WTC11 (cell line): ENCODE measurements at regions not wholly inside any gene's neighbourhood (a gene's known extent, or its start where the extent isn't known, plus 50 kb on each side); places are given as distances from the start of the nearest gene placed in this dataset.

ENCODE experiments used
- ATAC-seq: fragments of 200-7000 bp; cut with Tn5 transposase; 2 replicates; pipeline ENCODE4 v1.10.0; 2021; ENCODE audit warnings: mild to moderate bottlenecking, moderate library complexity
- CTCF ChIA-PET: fragments of 300-600 bp; sonication (Branson Sonifier 250); formaldehyde crosslinking; loops from one replicate; lab custom pipeline; 2021; ENCODE audit warnings: antibody characterized with exemption; lab: Charles Lee
- POLR2A ChIA-PET: fragments of 350-600 bp; sonication (Branson Sonifier 250); formaldehyde crosslinking; loops from one replicate; lab custom pipeline; 2021; ENCODE audit warnings: antibody characterized with exemption; lab: Charles Lee
- DNase-seq: peaks from one replicate; pipeline ENCODE4 v3.0.0; 2021; ENCODE audit warnings: low spot score
- H3K27ac Mint-ChIP-seq: 2 replicates; pipeline ENCODE4 v1.8.0; 2021; ENCODE audit warnings: mixed read lengths
- H3K27me3 Mint-ChIP-seq: 2 replicates; pipeline ENCODE4 v1.8.0; 2021; ENCODE audit warnings: low read depth, mild to moderate bottlenecking, moderate library complexity, mixed read lengths
- H3K36me3 Mint-ChIP-seq: 2 replicates; pipeline ENCODE4 v1.8.0; 2021; ENCODE audit warnings: mixed read lengths
- H3K4me1 Mint-ChIP-seq: 2 replicates; pipeline ENCODE4 v1.8.0; 2022; ENCODE audit warnings: mixed read lengths
- H3K4me3 Mint-ChIP-seq: 2 replicates; pipeline ENCODE4 v1.8.0; 2021; ENCODE audit warnings: mild to moderate bottlenecking, moderate library complexity, mixed read lengths
- H3K9me3 Mint-ChIP-seq: 2 replicates; pipeline ENCODE4 v1.8.0; 2021; ENCODE audit warnings: mixed read lengths
- ATF1 ChIP-seq: sonication (generic); formaldehyde crosslinking; IDR thresholded peaks from 2 replicates; pipeline ENCODE4 v1.8.1; 2023; ENCODE audit warnings: mild to moderate bottlenecking, moderate library complexity, missing genetic modification reagents
- CREB1 ChIP-seq: sonication (generic); formaldehyde crosslinking; IDR thresholded peaks from 2 replicates; pipeline ENCODE4 v1.8.0; 2023; ENCODE audit warnings: mild to moderate bottlenecking, missing genetic modification reagents
- ELF4 ChIP-seq: sonication (generic); formaldehyde crosslinking; IDR thresholded peaks from 2 replicates; pipeline ENCODE4 v1.8.1; 2022; ENCODE audit warnings: low read depth, mild to moderate bottlenecking, moderate library complexity, missing genetic modification reagents
- ETV6 ChIP-seq: sonication (generic); formaldehyde crosslinking; IDR thresholded peaks from 2 replicates; pipeline ENCODE4 v1.8.1; 2022; ENCODE audit warnings: mild to moderate bottlenecking, missing genetic modification reagents
- FOXP1 ChIP-seq: sonication (generic); formaldehyde crosslinking; IDR thresholded peaks from 2 replicates; pipeline ENCODE4 v1.8.0; 2022; ENCODE audit warnings: missing genetic modification reagents, mild to moderate bottlenecking, moderate library complexity, borderline replicate concordance
- MYBL2 ChIP-seq: sonication (generic); formaldehyde crosslinking; IDR thresholded peaks from 2 replicates; pipeline ENCODE4 v1.8.1; 2023; ENCODE audit warnings: mild to moderate bottlenecking, moderate library complexity, missing genetic modification reagents
- SOX15 ChIP-seq: fragments of 250-450 bp; sonication (Bioruptor Pico); IDR thresholded peaks from 2 replicates; pipeline ENCODE4 v1.9.0; 2021; ENCODE audit warnings: mild to moderate bottlenecking
- TEAD1 ChIP-seq: sonication (generic); formaldehyde crosslinking; IDR thresholded peaks from 2 replicates; pipeline ENCODE4 v1.8.0; 2022; ENCODE audit warnings: mild to moderate bottlenecking, missing genetic modification reagents
- ZNF232 ChIP-seq: sonication (generic); formaldehyde crosslinking; IDR thresholded peaks from 2 replicates; pipeline ENCODE4 v1.8.0; 2022; ENCODE audit warnings: mild to moderate bottlenecking, missing genetic modification reagents
- ZNF396 ChIP-seq: fragments of 250-450 bp; sonication (Bioruptor Pico); IDR thresholded peaks from 2 replicates; pipeline ENCODE4 v1.8.0; 2021; ENCODE audit warnings: mild to moderate bottlenecking, moderate library complexity, borderline replicate concordance
- TF ChIP-seq, protein P1 (sequence below): fragments of 250-450 bp; sonication (Bioruptor Pico); IDR thresholded peaks from 2 replicates; pipeline ENCODE4 v1.9.0; 2021; ENCODE audit warnings: moderate library complexity, mild to moderate bottlenecking, inconsistent platforms, borderline replicate concordance
- TF ChIP-seq, protein P2 (sequence below): fragments of 200-600 bp; IDR thresholded peaks from 2 replicates; pipeline ENCODE4 v1.8.0; 2022; ENCODE audit warnings: antibody characterized with exemption
- TF ChIP-seq, protein P3 (sequence below): fragments of 250-450 bp; sonication (Bioruptor Pico); IDR thresholded peaks from 2 replicates; pipeline ENCODE4 v1.8.0; 2021; ENCODE audit warnings: mild to moderate bottlenecking
- TF ChIP-seq, protein P4 (sequence below): fragments of 250-450 bp; sonication (Bioruptor Pico); IDR thresholded peaks from 2 replicates; pipeline ENCODE4 v2.1.2; 2022; ENCODE audit warnings: mild to moderate bottlenecking, moderate library complexity
- TF ChIP-seq, protein P5 (sequence below): sonication (generic); formaldehyde crosslinking; conservative IDR thresholded peaks from 2 replicates; pipeline ENCODE4 v1.8.1; 2022; ENCODE audit warnings: mild to moderate bottlenecking, missing genetic modification reagents

DNA sequence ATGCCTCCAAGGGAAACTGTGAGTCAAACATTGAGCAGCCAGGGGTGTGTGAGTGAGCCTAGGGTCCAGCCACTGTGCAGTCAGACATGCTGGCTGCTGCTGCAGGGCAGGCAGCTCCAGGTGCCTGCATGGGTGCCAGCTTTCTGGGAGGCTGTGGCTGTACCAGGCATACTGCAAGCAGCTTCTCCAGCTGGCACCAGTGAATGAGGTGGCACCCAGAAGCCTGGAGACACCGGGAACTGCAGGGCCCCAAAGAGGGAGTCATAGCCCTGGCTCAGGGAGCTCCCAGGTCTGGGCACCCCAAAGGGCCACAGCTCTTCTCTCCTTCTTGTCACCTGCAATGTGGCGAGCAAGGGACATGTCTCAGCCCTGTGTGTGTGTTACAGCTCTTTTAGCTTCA is 283.2 kb downstream of the RPRM start:
- CTCF ChIA-PET = interaction anchor here (1.5 kb wide), 1 partner anchor 92 kb away, joined by 3 read pairs; no protein-coding TSS in a partner anchor
- Mint-ChIP-seq H3K27me3 (0 out of 2 replicates have a peak, but pooled peaks cover 2% of the 10 kb centered on the region), H3K4me3 (no peak overlapping the region), H3K36me3 (no peaks in the 10 kb centered on the region), H3K9me3 (no peaks in the 10 kb centered on the region), H3K4me1 (peaks cover 10% of the 10 kb centered on the region), H3K27ac (no peak overlapping the region)
- ATAC-seq (no peak), DNase-seq (no peak)
- TF ChIP-seq ZNF396 (CRISPR knock-in tag) (no peak), CREB1 (CRISPR knock-in tag) (no peak), ATF1 (CRISPR knock-in tag) (no peak)
- TF ChIP-seq, protein P1, sequence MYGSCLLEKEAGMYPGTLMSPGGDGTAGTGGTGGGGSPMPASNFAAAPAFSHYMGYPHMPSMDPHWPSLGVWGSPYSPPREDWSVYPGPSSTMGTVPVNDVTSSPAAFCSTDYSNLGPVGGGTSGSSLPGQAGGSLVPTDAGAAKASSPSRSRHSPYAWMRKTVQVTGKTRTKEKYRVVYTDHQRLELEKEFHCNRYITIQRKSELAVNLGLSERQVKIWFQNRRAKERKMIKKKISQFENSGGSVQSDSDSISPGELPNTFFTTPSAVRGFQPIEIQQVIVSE (CRISPR knock-in tag) = no peak
- TF ChIP-seq, protein P2, sequence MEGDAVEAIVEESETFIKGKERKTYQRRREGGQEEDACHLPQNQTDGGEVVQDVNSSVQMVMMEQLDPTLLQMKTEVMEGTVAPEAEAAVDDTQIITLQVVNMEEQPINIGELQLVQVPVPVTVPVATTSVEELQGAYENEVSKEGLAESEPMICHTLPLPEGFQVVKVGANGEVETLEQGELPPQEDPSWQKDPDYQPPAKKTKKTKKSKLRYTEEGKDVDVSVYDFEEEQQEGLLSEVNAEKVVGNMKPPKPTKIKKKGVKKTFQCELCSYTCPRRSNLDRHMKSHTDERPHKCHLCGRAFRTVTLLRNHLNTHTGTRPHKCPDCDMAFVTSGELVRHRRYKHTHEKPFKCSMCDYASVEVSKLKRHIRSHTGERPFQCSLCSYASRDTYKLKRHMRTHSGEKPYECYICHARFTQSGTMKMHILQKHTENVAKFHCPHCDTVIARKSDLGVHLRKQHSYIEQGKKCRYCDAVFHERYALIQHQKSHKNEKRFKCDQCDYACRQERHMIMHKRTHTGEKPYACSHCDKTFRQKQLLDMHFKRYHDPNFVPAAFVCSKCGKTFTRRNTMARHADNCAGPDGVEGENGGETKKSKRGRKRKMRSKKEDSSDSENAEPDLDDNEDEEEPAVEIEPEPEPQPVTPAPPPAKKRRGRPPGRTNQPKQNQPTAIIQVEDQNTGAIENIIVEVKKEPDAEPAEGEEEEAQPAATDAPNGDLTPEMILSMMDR = no peak
- POLR2A ChIA-PET = no interaction called here

DNA sequence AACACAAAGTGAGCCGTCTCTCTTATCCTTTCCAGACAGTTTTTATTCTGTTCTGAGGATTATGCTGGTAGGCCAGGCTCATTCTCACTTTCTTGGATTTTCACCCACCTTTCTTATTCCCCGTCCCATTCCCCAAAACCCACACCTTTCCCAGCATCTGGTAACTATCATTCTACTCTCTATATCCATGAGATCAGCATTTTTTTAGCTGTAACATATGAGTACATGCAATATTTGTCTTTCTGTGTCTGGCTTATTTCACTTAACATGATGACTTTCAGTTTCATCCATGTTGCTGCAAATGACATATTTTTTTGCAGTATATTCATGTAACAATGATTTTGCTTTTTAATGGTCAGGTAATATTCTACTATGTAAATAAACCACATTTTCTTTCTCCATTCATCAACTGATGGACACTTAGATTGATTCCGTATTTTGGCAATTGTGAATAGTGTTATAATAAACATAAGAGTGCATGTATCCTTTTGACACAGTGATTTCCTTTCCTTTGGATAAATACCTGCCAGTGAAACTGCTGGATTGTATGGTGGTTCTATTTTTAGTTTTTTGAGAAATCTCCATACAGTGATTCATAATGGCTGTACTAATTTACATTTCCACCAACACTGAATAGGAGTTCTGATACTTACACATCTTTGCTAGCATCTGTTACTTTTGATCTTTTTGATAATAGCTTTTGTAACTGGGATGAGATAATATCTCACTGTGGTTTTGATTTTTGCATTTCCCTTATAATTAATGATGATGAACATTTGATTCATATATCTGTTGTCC is 289.3 kb downstream of the RPRM start:
- Mint-ChIP-seq H3K36me3 (no peaks in the 10 kb centered on the region), H3K27me3 (no peaks in the 10 kb centered on the region; the same call in 1 of the 2 replicates), H3K27ac (no peak overlapping the region), H3K9me3 (peaks cover 17% of the 10 kb centered on the region), H3K4me1 (no peaks in the 10 kb centered on the region), H3K4me3 (no peak overlapping the region)
- ChIA-PET CTCF (no interaction called here), POLR2A (no interaction called here)
- TF ChIP-seq, protein P3, sequence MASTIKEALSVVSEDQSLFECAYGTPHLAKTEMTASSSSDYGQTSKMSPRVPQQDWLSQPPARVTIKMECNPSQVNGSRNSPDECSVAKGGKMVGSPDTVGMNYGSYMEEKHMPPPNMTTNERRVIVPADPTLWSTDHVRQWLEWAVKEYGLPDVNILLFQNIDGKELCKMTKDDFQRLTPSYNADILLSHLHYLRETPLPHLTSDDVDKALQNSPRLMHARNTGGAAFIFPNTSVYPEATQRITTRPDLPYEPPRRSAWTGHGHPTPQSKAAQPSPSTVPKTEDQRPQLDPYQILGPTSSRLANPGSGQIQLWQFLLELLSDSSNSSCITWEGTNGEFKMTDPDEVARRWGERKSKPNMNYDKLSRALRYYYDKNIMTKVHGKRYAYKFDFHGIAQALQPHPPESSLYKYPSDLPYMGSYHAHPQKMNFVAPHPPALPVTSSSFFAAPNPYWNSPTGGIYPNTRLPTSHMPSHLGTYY (CRISPR knock-in tag) = no peak
- TF ChIP-seq SOX15 (CRISPR knock-in tag) (no peak), ZNF232 (CRISPR knock-in tag) (no peak), ETV6 (CRISPR knock-in tag) (no peak), ELF4 (no peak), MYBL2 (no peak), TEAD1 (CRISPR knock-in tag) (no peak), FOXP1 (CRISPR knock-in tag) (no peak)
- TF ChIP-seq, protein P2 = no peak
- TF ChIP-seq, protein P4, sequence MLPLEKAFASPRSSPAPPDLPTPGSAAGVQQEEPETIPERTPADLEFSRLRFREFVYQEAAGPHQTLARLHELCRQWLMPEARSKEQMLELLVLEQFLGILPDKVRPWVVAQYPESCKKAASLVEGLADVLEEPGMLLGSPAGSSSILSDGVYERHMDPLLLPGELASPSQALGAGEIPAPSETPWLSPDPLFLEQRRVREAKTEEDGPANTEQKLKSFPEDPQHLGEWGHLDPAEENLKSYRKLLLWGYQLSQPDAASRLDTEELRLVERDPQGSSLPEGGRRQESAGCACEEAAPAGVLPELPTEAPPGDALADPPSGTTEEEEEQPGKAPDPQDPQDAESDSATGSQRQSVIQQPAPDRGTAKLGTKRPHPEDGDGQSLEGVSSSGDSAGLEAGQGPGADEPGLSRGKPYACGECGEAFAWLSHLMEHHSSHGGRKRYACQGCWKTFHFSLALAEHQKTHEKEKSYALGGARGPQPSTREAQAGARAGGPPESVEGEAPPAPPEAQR (CRISPR knock-in tag) = no peak
- TF ChIP-seq, protein P5, sequence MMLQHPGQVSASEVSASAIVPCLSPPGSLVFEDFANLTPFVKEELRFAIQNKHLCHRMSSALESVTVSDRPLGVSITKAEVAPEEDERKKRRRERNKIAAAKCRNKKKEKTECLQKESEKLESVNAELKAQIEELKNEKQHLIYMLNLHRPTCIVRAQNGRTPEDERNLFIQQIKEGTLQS (CRISPR knock-in tag) = no peak
- no peak for DNase-seq
- no peak for ATAC-seq
